ENCODE measurements at regions not wholly inside any gene's neighbourhood (a gene's known extent, or its start where the extent isn't known, plus 50 kb on each side); places are given as distances from the start of the nearest gene placed in this dataset.
"Not testable (repeated sequence)": the region's sequence is repeated elsewhere in the genome, so short reads cannot be mapped to it uniquely, and the experiment has no call there.

GRCh38 chrX:26581091-26581490, 365.1 kb downstream of the MAGEB5 start:
- DNase-seq: no peak

- DNase-seq: no peak
Measured at GRCh38 chrX:26580021-26580420, 364.1 kb downstream of the MAGEB5 start.

- DNase-seq: no peak
Measured at GRCh38 chrX:26574234-26574633, 358.3 kb downstream of the MAGEB5 start.

- no peak for DNase-seq
Measured at GRCh38 chrX:26562156-26562555, 346.2 kb downstream of the MAGEB5 start.

- no peak for DNase-seq
Measured at GRCh38 chrX:26559855-26560254, 343.9 kb downstream of the MAGEB5 start.

- no peak for DNase-seq
Measured at GRCh38 chrX:26558719-26559386, 342.9 kb downstream of the MAGEB5 start.

- no peak for DNase-seq
Measured at GRCh38 chrX:26557691-26558321, 341.8 kb downstream of the MAGEB5 start.

- DNase-seq: not testable (repeated sequence)
Measured at GRCh38 chrX:26525768-26526167, 309.8 kb downstream of the MAGEB5 start.

GRCh38 chrX:26522501-26522900, 306.5 kb downstream of the MAGEB5 start:
- DNase-seq: no peak

GRCh38 chrX:26511589-26512363, 295.8 kb downstream of the MAGEB5 start:
- no peak for DNase-seq

- DNase-seq: no peak
Measured at GRCh38 chrX:26470941-26471340, 255.0 kb downstream of the MAGEB5 start.

GRCh38 chrX:26466387-26466786, 250.4 kb downstream of the MAGEB5 start:
- no peak for DNase-seq

- no peak for DNase-seq
Measured at GRCh38 chrX:26445288-26445687, 229.3 kb downstream of the MAGEB5 start.

- DNase-seq: not testable (repeated sequence)
Measured at GRCh38 chrX:26444417-26444816, 228.4 kb downstream of the MAGEB5 start.

- DNase-seq: no peak
Measured at GRCh38 chrX:26442340-26442739, 226.4 kb downstream of the MAGEB5 start.

GRCh38 chrX:26414534-26414933, 198.6 kb downstream of the MAGEB5 start:
- no peak for DNase-seq

GRCh38 chrX:26411045-26411444, 195.1 kb downstream of the MAGEB5 start:
- no peak for DNase-seq

- no peak for DNase-seq
Measured at GRCh38 chrX:26409636-26410035, 193.7 kb downstream of the MAGEB5 start.

- DNase-seq: no peak
Measured at GRCh38 chrX:26387906-26388305, 171.9 kb downstream of the MAGEB5 start.

- no peak for DNase-seq
Measured at GRCh38 chrX:26376037-26376708, 160.2 kb downstream of the MAGEB5 start.

- no peak for DNase-seq
Measured at GRCh38 chrX:26375346-26375745, 159.4 kb downstream of the MAGEB5 start.

- DNase-seq: no peak
Measured at GRCh38 chrX:26373829-26374228, 157.9 kb downstream of the MAGEB5 start.

- DNase-seq: no peak
Measured at GRCh38 chrX:26352891-26353430, 137.0 kb downstream of the MAGEB5 start.
